GM10248 (cell line): ENCODE measurements at regions not wholly inside any gene's neighbourhood (a gene's known extent, or its start where the extent isn't known, plus 50 kb on each side); places are given as distances from the start of the nearest gene placed in this dataset.

Experiments used
- CTCF ChIA-PET: fragments of 300-600 bp; sonication (Branson Sonifier 250); formaldehyde crosslinking; extraction: SDS; loops from one replicate; lab custom pipeline; 2021; ENCODE audit warnings: antibody characterized with exemption; lab: Yijun Ruan, JAX
- POLR2A ChIA-PET: fragments of 350-650 bp; sonication (Branson Sonifier 250); formaldehyde crosslinking; extraction: SDS; loops from one replicate; lab custom pipeline; 2020; ENCODE audit warnings: antibody characterized with exemption; lab: Yijun Ruan, JAX
- DNase-seq: peaks from one replicate; pipeline ENCODE4 v3.0.0; 2012; ENCODE audit errors: extremely low spot score
- CTCF ChIP-seq: IDR thresholded peaks from 2 replicates; pipeline ENCODE4 v1.5.1; 2012; ENCODE audit warnings: mild to moderate bottlenecking, low read depth; ENCODE audit errors: extremely low read depth, missing control alignments, control extremely low read depth

- CTCF ChIA-PET = no interaction called here
- no peak for DNase-seq
- TF ChIP-seq CTCF = no peak
- POLR2A ChIA-PET = no interaction called here
Measured at GRCh38 chr16:89035669-89036570, 57.7 kb upstream of the ACSF3 start.

GRCh38 chr16:89036776-89037175 is 56.9 kb upstream of the ACSF3 start:
- CTCF ChIA-PET = no interaction called here
- POLR2A ChIA-PET = interaction anchor here (0.6 kb wide), 1 partner anchor 15 kb away, joined by 3 read pairs; no protein-coding TSS in a partner anchor
- no peak for DNase-seq
- no peak for TF ChIP-seq CTCF

GRCh38 chr16:89037261-89038152 is 56.1 kb upstream of the ACSF3 start:
- peak; percentile 65 for DNase-seq
- CTCF ChIA-PET = no interaction called here
- no peak for TF ChIP-seq CTCF
- POLR2A ChIA-PET = interaction anchor here (0.6 kb wide), 1 partner anchor 14 kb away, joined by 3 read pairs; no protein-coding TSS in a partner anchor

- POLR2A ChIA-PET = no interaction called here
- CTCF ChIA-PET = no interaction called here
- no peak for TF ChIP-seq CTCF
- no peak for DNase-seq
Measured at GRCh38 chr16:89038221-89038721, 55.4 kb upstream of the ACSF3 start.

GRCh38 chr16:89038811-89039735 is 54.6 kb upstream of the ACSF3 start:
- POLR2A ChIA-PET = no interaction called here
- CTCF ChIA-PET = interaction anchor here (1.4 kb wide), 1 partner anchor 67 kb away, joined by 4 read pairs; no protein-coding TSS in a partner anchor
- DNase-seq = no peak
- no peak for TF ChIP-seq CTCF
